Embryonic facial prominence (tissue), 1 donor: ENCODE measurements at regions not wholly inside any gene's neighbourhood (a gene's known extent, or its start where the extent isn't known, plus 50 kb on each side); places are given as distances from the start of the nearest gene placed in this dataset.

ENCODE experiments used
- DNase-seq: peaks from one replicate; pipeline ENCODE4 v3.0.0-alpha.2; 2016; ENCODE audit errors: extremely low spot score

DNA sequence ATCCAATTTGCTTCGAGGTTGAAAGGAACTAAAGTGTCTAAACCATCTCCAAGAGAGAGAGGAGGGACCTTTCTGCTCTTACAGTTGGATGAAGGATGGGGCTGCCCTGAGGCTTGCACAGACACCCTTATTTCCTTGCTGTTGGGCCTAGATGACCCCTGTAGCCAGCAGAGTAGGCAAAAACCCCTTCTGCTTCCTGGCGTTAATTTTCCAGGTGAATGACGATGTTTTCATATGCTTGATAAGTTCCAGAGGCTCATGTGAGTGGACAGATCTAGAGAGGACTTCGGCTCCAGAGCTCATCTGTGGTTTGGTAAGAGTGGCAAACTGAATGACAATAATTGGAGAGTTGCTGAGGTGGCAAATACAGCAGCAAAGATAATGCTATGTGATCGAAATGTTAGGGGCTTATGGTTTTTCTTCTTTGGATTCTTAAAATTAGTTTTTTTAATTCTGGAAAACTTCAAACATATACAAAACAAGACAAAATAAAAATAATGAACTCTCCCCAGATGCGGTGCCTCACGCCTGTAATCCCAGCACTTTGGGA is 98.6 kb upstream of the MAP4K3 start:
- DNase-seq: no peak

DNA sequence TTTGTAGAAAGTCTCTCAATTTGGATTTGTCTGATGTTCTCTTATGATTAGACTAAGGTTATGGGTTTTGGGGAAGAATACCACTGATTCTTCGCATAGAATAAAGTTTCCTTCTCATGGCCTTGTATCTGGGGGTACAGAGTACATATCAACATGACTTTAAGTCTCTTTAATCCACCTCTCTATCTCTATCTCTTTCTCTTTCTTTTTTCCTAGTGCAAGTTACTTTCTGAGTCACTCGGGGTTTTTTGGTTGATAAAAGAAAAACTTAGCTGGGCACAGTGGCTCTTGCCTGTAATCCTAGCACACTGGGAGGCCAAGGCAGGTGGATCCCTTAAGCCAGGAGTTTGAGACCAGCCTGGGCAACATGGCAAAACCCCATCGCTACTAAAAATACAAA is 100.1 kb upstream of the MAP4K3 start:
- DNase-seq: no peak

- DNase-seq: no peak
These were observed 101.6 kb upstream of the MAP4K3 start for GRCh38 chr2:39538718-39539117.

DNA sequence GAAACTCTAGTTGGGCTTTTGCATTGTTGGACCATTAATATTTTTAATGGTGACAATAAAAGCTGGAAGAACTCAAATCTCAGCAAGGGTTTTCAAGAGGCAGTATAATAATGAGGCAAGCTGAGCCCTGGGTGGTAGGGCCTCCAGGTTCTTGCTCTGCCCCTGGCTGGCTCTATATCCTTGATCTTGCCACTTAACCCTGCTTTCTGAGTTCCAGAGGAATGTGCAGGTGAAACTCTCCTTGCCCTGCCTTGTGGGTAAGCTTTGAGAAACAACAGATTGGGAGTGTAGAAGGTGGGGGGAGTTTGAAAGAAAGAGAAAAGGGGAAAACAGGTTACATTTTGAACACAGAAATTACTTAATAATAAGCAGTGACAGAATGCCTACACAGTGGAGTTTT is 103.3 kb upstream of the MAP4K3 start:
- no peak for DNase-seq

DNA sequence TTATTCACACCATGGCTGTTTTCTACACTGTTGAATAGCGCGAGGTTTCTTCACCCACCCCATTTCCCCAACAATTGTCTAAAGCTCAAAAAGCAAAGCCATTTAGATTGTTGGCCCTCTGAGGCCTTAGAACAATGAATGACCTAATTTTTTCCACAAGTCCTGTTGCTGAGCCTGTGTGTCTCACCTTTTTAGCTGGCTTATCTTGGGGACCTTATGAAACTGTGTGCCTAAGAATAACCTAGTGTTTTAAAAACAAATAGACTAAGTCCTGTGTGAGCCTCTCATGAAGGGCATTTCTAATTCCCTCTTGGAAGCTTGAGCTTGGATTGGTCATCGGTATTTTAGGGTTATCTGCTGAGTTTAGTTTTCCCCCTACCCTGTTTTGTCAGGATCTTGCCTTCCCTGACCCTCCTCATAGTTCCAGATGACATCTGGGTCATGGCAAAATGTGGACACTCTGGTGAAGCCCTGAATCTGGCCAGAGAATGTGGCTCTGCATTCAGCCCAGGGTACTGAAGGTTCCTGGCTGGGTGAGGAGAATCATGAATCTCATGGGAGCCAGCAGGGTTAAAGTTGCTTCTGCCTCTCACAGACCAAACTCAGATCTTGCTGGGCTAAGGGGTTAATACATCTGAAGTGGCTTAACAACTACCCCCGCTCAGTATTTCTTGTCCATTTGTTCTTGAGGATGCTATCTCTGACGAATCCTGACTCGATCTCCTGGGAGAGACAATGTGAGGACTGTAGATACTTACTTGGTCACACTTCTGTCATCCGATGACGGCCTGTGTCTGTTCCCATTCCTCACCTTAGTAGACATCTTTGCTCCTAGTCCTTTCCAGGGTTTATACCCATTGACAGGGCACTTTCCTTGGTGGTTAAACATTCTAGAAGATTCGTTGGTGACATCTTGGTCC is 104.2 kb upstream of the MAP4K3 start:
- DNase-seq: no peak

DNA sequence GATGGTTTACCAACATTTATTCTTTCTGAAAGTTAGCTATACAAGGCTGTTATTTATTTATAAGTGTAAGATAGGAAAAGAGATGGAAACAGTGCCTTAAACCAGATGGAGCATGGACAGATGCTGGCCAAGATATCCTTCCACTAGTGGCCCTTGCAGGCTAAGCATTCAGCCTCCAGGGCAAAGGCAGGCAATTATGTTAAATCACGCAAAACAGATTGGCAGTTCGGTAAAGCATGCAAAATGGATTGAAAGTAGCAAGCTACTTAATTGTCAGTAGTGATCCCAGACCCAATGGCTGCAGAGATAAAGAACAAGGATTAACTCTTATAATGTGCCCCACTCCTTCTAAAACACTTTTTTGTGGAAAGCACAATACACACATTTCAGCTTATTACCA is 105.4 kb upstream of the MAP4K3 start:
- no peak for DNase-seq

GRCh38 chr2:39545957-39546356 is 108.9 kb upstream of the MAP4K3 start:
- no peak for DNase-seq

DNA sequence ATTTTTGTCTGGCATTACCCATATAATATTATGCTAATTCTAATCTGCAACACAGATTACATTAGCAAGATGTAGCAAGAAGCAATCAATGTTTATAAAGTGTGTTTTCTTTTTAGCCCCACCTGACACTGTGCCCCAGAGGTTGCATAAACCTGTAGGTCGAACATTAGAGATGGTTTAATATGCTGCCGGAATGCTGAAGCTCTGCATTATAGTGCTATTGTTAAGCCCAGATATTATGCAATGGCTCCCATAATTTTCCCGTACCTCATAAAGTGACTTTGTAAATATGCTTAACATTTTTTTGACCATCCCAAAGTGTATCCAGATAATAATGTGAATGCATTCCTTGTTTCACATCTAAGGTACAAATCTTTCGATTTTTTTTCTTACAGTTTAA is 109.3 kb upstream of the MAP4K3 start:
- DNase-seq: no peak

DNA sequence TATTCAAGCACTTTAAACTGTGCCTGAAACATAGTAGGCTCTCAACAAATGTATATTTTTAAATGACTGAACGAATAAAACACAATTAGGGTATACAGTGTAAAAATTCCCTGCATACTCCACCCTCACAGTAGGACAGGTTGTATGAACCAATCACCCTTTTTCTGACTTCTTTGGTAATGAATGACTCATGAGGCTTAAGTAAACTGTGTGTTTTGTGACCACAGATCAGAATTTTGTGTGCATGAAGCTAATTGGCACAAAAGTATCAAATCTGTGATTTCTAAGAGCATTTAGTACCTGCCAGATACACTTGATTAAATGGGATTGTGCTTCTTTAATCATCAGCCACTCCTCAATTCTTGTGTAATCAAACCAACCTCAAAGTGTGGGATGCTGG is 109.9 kb upstream of the MAP4K3 start:
- no peak for DNase-seq

DNA sequence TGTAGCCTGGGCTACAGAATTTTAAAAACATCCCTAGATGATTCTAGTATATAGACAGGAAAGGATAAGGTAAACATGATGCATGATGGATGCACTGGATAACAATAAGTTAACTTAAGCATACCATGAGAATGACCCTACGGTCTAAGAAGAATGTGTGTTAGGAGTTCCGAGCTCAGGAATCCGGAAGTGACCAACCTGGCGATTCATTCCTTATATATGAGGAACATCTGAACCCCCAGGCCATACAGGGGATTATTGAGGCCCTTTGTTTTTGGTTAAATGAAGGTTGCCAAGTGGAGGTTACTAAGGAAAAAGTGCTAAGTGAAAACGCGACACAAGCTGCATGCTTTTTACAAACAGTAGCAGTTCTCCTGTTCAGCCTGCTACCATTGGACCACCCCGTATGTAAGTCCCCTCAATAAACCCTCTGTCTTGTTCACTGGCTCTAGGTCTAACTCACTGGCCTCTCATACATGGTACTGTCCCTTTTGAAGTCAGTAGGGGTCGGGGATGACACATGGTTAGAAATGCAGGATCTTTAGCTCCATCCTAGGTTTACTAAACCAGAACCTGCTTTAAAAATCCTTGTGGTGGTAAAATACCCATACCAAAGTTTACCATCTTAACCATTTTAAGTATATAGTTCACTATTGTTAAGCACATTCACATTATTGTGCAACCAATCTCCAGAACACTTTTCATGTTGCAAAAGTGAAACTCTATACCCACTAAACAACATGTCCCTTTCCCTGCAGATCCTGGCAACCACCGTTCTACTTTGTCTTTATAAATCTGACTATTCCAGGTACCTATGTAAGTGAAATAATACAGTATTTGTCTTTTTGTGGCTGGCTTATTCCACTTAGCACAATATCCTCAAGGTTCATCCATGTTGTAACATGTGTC is 111.0 kb upstream of the MAP4K3 start:
- no peak for DNase-seq

DNA sequence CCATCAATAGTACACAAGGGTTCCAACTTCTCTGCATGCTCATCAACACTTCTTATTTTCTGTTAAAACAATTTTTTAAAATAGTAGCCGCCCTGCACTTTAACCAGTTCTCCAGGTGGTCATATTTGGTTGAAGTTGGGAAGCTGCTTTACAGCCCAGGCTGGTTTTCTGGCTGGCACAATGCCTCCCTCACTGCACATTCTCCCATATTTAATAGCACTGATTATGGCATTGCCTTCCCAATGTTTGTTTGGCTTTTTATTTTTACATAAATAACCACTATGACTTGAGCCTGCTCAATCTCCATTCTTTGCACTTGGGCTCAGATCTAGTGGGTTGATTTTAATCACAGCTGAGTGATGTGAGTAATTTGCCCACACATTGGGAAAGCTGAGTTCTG is 111.9 kb upstream of the MAP4K3 start:
- DNase-seq: no peak

DNA sequence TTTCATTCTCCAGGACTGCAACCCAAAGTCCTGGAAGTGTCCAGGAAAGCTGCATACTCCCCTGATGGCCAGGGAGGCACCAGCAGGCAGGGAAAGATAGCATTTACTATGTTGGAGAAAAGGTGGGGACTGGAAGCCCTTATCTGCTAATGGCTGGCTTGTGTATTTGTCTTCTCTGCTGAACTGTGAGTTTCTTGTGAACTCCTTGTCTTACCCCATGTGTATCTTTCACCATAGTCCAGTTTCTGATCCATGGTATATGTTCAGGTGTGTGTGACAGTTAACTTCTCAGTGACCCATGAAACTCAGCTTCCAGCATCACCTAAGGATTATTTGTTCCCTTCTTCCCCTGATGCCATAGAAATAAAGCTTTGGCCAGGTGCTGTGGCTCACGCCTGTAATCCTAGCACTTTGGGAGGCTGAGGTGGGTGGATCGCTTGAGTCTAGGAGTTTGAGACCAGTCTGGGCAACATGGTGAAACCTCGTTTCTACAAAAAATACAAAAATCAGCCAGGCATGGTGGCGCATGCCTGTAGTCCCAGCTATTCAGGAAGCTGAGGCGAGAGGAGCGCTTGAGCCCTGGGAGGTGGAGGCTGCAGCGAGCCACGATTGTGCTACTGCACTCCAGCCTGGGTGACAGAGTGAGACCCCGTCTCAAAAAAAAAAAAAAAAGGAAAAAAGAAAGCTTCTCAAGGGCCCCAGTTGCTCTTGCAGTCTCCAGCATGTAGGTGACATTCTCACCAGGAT is 112.8 kb upstream of the MAP4K3 start:
- DNase-seq: no peak

DNA sequence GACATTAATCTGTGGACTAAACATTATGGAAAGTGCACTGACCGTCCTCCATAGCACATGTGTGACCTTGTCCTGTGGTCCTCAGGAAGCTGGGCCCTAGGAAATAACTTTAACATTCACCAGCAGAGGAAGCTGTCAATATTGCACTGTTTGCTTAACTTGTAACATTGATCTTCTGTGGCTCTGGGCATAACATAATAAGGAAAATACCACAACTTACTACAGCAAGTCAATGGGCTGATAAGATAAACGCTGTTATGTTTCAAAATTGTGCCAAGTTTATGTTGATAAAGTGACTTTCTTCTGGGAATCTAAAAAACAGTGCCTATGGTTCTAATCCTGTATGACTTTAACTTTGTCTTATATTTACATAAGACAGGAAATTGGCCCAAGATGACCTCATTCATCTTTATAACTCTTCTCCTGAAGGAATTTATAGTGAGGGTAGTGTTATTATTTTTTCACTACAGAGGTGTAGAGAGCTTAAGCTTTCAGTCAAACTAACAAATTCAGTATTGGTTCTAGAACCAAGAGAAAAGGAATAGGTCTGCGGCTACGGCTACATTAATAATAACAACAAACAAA is 113.7 kb upstream of the MAP4K3 start:
- no peak for DNase-seq

GRCh38 chr2:39558906-39559305 is 106.8 kb upstream of the TMEM178A start:
- DNase-seq: no peak

DNA sequence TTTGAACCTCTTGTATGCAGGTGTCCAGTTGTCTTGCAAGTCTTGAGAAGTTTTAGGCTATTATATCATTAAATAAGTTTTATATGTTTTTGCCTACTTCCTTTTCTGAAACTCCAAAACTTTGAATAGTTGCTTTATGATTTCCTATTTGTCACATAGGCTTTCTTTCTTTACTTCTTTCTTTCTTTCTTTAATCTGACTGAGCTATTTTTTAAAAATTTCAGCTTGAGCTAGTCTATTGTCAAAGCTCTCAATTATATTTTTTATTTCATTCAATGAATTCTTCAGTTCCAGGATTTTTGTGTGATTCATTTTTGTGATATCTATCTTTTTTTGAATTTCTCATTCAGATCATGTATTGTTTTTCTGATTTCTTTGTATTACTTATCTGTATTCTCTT is 102.1 kb upstream of the TMEM178A start:
- DNase-seq: no peak

- DNase-seq: no peak
These were observed 98.2 kb upstream of the TMEM178A start for GRCh38 chr2:39567507-39567906.

- DNase-seq: no peak
These were observed 97.6 kb upstream of the TMEM178A start for GRCh38 chr2:39568116-39568515.

DNA sequence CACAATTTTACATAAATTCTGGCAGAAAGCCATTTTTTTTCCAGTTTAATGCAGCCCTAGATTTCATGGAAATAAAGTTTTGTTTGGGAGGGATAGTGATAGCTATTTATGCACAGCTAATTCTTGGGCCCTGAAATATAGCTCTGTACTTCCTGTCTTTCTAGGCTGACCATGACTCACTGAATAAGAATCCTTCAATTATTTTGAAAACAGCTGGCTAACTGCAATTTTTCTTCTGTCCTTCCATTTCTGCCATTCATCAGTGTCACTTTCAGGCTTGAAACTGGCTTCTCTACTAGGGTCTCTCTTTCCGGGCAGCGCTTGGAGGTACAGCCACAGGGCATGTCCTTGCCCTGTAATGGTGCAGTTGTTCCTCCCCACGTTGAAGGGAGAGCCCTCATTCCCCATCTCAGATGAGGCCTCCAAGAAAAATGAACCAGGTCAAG is 97.1 kb upstream of the TMEM178A start:
- peak; percentile 8 for DNase-seq

DNA sequence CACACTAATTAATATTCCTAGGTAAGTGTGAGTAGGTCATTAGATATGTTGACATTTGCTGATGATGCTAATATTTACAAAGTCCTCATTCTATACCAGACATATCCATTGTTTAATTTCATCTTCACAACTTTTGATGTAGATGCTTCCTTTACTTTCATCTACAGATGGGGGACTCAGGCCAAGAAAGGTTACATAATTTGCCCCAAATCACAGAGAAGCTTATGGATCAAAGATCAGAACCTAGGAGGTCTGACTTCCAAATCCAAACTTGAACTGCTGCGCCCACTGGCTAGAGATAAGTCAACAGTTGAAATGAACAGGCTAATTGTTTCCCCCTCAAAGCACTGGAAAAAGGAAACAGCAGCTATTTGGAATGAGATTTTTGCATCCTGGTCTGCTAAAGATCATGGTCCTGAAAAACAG is 95.6 kb upstream of the TMEM178A start:
- DNase-seq: no peak

DNA sequence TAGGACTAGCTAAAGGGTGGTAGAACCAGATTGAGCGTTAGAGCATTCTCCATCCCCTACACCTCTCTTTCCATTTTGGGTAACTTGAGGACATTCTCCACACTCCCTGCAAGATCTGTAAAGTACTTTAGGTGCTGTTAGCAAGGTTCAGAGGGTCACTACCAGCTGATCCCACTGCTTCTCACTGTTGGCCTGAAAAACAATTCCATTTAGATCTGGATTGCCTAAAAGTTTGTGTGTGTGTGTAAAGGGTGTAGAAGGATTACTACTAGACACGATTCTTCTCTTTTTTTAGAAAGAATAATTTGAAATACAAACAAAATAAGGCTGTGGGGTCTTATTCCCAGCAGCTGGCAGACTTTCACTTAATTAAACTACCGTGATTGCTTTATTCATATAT is 95.1 kb upstream of the TMEM178A start:
- no peak for DNase-seq

DNA sequence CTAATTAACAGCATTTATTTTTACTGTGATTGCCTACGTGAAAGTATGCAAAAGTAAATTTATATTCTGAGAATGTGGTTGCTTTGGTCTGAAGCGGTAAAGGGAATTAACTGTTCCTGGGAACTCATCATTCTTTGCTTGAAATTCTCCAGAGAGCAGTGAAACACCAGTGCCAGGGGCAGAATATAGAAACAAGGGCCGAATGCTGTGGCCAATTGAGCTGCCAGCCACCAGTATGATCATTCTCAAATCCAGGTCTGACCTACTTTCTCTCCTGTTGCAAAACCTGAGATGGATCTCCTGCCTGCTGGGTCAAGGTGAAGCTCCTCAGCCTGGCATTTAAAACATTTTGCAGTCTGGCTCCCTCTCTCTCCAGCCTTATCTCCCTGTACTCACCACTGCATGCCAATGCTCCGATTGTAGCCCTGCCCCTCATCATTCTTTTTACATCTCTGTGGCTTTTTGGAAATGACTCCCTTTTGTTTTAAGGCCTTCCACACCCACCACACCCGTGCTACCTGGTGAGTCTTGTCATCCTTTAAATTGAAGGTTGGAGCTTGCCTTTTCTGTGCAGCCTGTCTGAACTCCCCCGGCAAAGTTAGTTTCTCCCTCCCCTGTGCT is 94.5 kb upstream of the TMEM178A start:
- no peak for DNase-seq
